ENCODE measurements at regions not wholly inside any gene's neighbourhood (a gene's known extent, or its start where the extent isn't known, plus 50 kb on each side); places are given as distances from the start of the nearest gene placed in this dataset.

GRCh38 chr6:168892031-168892430, 361.6 kb downstream of the THBS2 start:
- Mint-ChIP-seq H3K4me3 (no peak overlapping the region), H3K9me3 (peaks cover 4% of the 10 kb centered on the region), H3K4me1 (peaks cover 16% of the 10 kb centered on the region), H3K36me3 (no peaks in the 10 kb centered on the region), H3K27ac (no peak overlapping the region), H3K27me3 (ENCODE audit: low read depth) (no peaks in the 10 kb centered on the region)
- TF ChIP-seq CTCF (IDR thresholded peaks at IDR 0.05; ENCODE audit: unreplicated experiment): no peak
- DNase-seq (ENCODE audit: low spot score in 2 of 2, unreplicated experiment in 2 of 2): no peak

GRCh38 chr6:168890981-168891365, 362.7 kb downstream of the THBS2 start:
- no peak overlapping the region for H3K4me3 Mint-ChIP-seq
- no peaks in the 10 kb centered on the region for H3K36me3 Mint-ChIP-seq
- no peaks in the 10 kb centered on the region for H3K9me3 Mint-ChIP-seq
- no peaks in the 10 kb centered on the region for H3K27me3 Mint-ChIP-seq (ENCODE audit: low read depth)
- DNase-seq (ENCODE audit: low spot score in 2 of 2, unreplicated experiment in 2 of 2): no peak
- TF ChIP-seq CTCF (IDR thresholded peaks at IDR 0.05; ENCODE audit: unreplicated experiment): no peak
- H3K4me1 Mint-ChIP-seq: peaks cover 14% of the 10 kb centered on the region
- H3K27ac Mint-ChIP-seq: no peak overlapping the region

GRCh38 chr6:168890306-168890980, 363.2 kb downstream of the THBS2 start:
- Mint-ChIP-seq H3K4me1 (peaks cover 15% of the 10 kb centered on the region), H3K27ac (no peak overlapping the region), H3K4me3 (no peak overlapping the region), H3K27me3 (ENCODE audit: low read depth) (no peaks in the 10 kb centered on the region), H3K9me3 (no peaks in the 10 kb centered on the region), H3K36me3 (no peaks in the 10 kb centered on the region)
- TF ChIP-seq CTCF (IDR thresholded peaks at IDR 0.05; ENCODE audit: unreplicated experiment): no peak
- no peak for DNase-seq (ENCODE audit: low spot score in 2 of 2, unreplicated experiment in 2 of 2)

GRCh38 chr6:168888786-168889345, 364.8 kb downstream of the THBS2 start:
- Mint-ChIP-seq H3K36me3 (no peaks in the 10 kb centered on the region), H3K27me3 (ENCODE audit: low read depth) (peaks cover 4% of the 10 kb centered on the region), H3K4me3 (no peak overlapping the region), H3K27ac (no peak overlapping the region), H3K9me3 (no peaks in the 10 kb centered on the region), H3K4me1 (peaks cover 7% of the 10 kb centered on the region)
- no peak for TF ChIP-seq CTCF (IDR thresholded peaks at IDR 0.05; ENCODE audit: unreplicated experiment)
- no peak for DNase-seq (ENCODE audit: low spot score in 2 of 2, unreplicated experiment in 2 of 2)

- DNase-seq (ENCODE audit: low spot score in 2 of 2, unreplicated experiment in 2 of 2): no peak
- Mint-ChIP-seq H3K36me3 (no peaks in the 10 kb centered on the region), H3K4me1 (peaks cover 7% of the 10 kb centered on the region), H3K27ac (no peak overlapping the region), H3K9me3 (no peaks in the 10 kb centered on the region), H3K27me3 (ENCODE audit: low read depth) (peaks cover 4% of the 10 kb centered on the region), H3K4me3 (no peak overlapping the region)
- TF ChIP-seq CTCF (IDR thresholded peaks at IDR 0.05; ENCODE audit: unreplicated experiment): no peak
Observed at GRCh38 chr6:168888102-168888501, 365.5 kb downstream of the THBS2 start.
